ENCODE measurements at regions not wholly inside any gene's neighbourhood (a gene's known extent, or its start where the extent isn't known, plus 50 kb on each side); places are given as distances from the start of the nearest gene placed in this dataset.

DNA sequence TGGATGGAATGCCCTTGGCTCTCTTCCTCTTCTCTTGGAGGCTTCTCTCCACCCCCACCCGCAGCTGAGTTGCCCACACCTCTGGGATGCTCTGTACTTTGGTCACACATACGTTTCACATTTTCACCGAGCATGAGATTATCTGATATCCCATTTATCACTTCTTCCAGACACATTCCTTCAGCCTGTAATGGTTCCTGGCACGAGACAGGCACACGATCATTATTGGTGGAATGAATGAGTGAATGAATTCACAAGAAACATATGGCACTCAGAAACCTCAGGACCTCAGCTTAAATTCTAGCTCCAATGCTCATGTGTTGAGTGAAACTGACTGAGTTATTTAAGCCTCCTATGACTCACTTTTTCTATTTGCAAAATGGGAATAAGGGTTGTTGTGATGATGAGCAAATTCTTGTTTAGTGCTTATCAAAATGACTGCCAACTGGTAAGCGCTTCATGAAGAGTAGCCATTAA lies 242.7 kb upstream of the JUN start:
- peak overlapping the region; percentile 34 to 40 for H3K27ac ChIP-seq
- H3K27me3 ChIP-seq: no peaks in the 10 kb centered on the region

GRCh38 chr1:59027177-59027576 lies 243.3 kb upstream of the JUN start:
- H3K4me3 ChIP-seq: no peak overlapping the region
- peak overlapping the region; percentile 34 to 35 for H3K27ac ChIP-seq
- no peaks in the 10 kb centered on the region for H3K27me3 ChIP-seq
- TF ChIP-seq POLR2A (IDR thresholded peaks at IDR 0.05): no peak
- TF ChIP-seq, protein P1, sequence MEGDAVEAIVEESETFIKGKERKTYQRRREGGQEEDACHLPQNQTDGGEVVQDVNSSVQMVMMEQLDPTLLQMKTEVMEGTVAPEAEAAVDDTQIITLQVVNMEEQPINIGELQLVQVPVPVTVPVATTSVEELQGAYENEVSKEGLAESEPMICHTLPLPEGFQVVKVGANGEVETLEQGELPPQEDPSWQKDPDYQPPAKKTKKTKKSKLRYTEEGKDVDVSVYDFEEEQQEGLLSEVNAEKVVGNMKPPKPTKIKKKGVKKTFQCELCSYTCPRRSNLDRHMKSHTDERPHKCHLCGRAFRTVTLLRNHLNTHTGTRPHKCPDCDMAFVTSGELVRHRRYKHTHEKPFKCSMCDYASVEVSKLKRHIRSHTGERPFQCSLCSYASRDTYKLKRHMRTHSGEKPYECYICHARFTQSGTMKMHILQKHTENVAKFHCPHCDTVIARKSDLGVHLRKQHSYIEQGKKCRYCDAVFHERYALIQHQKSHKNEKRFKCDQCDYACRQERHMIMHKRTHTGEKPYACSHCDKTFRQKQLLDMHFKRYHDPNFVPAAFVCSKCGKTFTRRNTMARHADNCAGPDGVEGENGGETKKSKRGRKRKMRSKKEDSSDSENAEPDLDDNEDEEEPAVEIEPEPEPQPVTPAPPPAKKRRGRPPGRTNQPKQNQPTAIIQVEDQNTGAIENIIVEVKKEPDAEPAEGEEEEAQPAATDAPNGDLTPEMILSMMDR (IDR thresholded peaks at IDR 0.05): no peak
- intact Hi-C loops (cut with DNase I; ENCODE audit: low total_unique reads): no loop called here
- H3K4me1 ChIP-seq: peaks cover 0 to 4% of the 10 kb centered on the region in 2 donors
- no peaks in the 10 kb centered on the region for H3K9me3 ChIP-seq
- H3K36me3 ChIP-seq: no peaks in the 10 kb centered on the region
- DNase-seq: no peak

More for the DNA sequence above, 242.7 kb upstream of the JUN start:
- Histone ChIP-seq H3K4me1 (peaks cover 0 to 4% of the 10 kb centered on the region in 2 donors), H3K4me3 (no peak overlapping the region), H3K9me3 (no peaks in the 10 kb centered on the region), H3K36me3 (no peaks in the 10 kb centered on the region)
- no peak for DNase-seq
- intact Hi-C loops (cut with DNase I; ENCODE audit: low total_unique reads): no loop called here
- TF ChIP-seq POLR2A (IDR thresholded peaks at IDR 0.05): no peak

- intact Hi-C loops (cut with DNase I; ENCODE audit: low total_unique reads): no loop called here
- Histone ChIP-seq H3K4me1 (peaks cover 0 to 4% of the 10 kb centered on the region in 2 donors), H3K27ac (no peak overlapping the region), H3K36me3 (no peaks in the 10 kb centered on the region), H3K9me3 (no peaks in the 10 kb centered on the region), H3K27me3 (no peaks in the 10 kb centered on the region), H3K4me3 (no peak overlapping the region)
- no peak for DNase-seq
- TF ChIP-seq, protein P1 (IDR thresholded peaks at IDR 0.05): no peak
- TF ChIP-seq POLR2A (IDR thresholded peaks at IDR 0.05): no peak
Observed at GRCh38 chr1:59028048-59028447, 244.2 kb upstream of the JUN start.

- intact Hi-C loops (cut with DNase I; ENCODE audit: low total_unique reads): no loop called here
- TF ChIP-seq, protein P1 (IDR thresholded peaks at IDR 0.05): no peak
- TF ChIP-seq POLR2A (IDR thresholded peaks at IDR 0.05): no peak
- Histone ChIP-seq H3K27me3 (no peaks in the 10 kb centered on the region), H3K9me3 (no peaks in the 10 kb centered on the region), H3K4me1 (peaks cover 0 to 4% of the 10 kb centered on the region in 2 donors), H3K36me3 (no peaks in the 10 kb centered on the region), H3K27ac (no peak overlapping the region), H3K4me3 (no peak overlapping the region)
- DNase-seq: no peak
Observed at GRCh38 chr1:59029411-59030167, 245.7 kb upstream of the JUN start.

DNA sequence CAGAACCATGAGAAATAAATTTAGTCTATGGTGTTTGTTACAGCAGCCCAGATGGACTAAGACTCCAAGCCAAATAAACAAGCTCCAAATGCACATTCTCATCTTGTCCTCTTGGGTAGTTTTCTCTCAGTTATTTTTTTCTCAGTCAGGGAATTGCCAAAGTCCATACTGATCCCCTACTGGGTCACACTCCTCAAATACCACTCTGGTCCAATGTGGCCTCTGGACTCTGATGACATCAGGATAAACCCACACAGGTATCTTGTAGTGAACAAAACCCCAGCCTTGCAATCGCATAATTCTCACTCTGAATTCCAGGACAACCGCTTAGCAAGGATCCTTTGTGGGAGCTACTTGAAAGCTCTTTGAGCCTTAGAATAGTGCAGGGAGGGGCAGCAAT lies 248.4 kb upstream of the JUN start:
- Histone ChIP-seq H3K27ac (no peak overlapping the region), H3K9me3 (no peaks in the 10 kb centered on the region), H3K4me1 (no peaks in the 10 kb centered on the region), H3K27me3 (no peaks in the 10 kb centered on the region), H3K36me3 (no peaks in the 10 kb centered on the region), H3K4me3 (no peak overlapping the region)
- TF ChIP-seq, protein P1 (IDR thresholded peaks at IDR 0.05): no peak
- TF ChIP-seq POLR2A (IDR thresholded peaks at IDR 0.05): no peak
- DNase-seq: no peak
- intact Hi-C loops (cut with DNase I; ENCODE audit: low total_unique reads): no loop called here

Measured in uterus (tissue), 3 donors.